ENCODE measurements at regions not wholly inside any gene's neighbourhood (a gene's known extent, or its start where the extent isn't known, plus 50 kb on each side); places are given as distances from the start of the nearest gene placed in this dataset.

- TF ChIP-seq, protein P1, sequence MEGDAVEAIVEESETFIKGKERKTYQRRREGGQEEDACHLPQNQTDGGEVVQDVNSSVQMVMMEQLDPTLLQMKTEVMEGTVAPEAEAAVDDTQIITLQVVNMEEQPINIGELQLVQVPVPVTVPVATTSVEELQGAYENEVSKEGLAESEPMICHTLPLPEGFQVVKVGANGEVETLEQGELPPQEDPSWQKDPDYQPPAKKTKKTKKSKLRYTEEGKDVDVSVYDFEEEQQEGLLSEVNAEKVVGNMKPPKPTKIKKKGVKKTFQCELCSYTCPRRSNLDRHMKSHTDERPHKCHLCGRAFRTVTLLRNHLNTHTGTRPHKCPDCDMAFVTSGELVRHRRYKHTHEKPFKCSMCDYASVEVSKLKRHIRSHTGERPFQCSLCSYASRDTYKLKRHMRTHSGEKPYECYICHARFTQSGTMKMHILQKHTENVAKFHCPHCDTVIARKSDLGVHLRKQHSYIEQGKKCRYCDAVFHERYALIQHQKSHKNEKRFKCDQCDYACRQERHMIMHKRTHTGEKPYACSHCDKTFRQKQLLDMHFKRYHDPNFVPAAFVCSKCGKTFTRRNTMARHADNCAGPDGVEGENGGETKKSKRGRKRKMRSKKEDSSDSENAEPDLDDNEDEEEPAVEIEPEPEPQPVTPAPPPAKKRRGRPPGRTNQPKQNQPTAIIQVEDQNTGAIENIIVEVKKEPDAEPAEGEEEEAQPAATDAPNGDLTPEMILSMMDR (IDR thresholded peaks at IDR 0.05), result no peak
- TF ChIP-seq POLR2A (IDR thresholded peaks at IDR 0.05), result no peak
Measured at GRCh38 chrX:150201391-150201790, 161.7 kb upstream of the MAMLD1 start.
